ENCODE measurements at regions not wholly inside any gene's neighbourhood (a gene's known extent, or its start where the extent isn't known, plus 50 kb on each side); places are given as distances from the start of the nearest gene placed in this dataset.

DNA sequence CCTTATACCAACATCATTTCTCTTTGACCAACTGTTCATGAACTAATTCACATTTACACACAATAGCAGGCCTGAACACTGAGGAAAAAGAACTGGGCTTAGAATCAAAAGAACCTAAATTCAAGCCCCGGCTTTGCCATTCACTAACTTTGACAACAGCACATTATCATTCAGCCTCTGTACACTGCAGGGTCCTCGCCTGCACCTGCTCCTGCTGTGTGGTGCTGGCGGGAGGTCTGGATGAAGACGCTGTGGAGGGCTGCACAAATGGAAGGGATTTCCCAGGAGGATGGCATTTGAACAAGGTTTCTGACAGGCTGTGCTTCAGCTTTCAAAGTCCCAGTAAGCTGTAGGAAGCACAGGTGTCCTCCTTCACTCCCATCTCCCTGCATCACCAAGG lies 151.2 kb downstream of the ZDHHC21 start (continued):
- TF ChIP-seq, protein P1, sequence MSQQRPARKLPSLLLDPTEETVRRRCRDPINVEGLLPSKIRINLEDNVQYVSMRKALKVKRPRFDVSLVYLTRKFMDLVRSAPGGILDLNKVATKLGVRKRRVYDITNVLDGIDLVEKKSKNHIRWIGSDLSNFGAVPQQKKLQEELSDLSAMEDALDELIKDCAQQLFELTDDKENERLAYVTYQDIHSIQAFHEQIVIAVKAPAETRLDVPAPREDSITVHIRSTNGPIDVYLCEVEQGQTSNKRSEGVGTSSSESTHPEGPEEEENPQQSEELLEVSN (IDR thresholded peaks at IDR 0.05): peak; percentile 38; the same call in 1 of the 2 replicates
- TF ChIP-seq CHD2 (IDR thresholded peaks at IDR 0.05; ENCODE audit: low read length) (peak; percentile 42; the same call in 1 of the 2 replicates), PHF8 (conservative IDR thresholded peaks at IDR 0.05; ENCODE audit: low read depth, low read length) (no peak), NANOG (IDR thresholded peaks at IDR 0.05; ENCODE audit: insufficient read depth, low read depth, low read length, poor library complexity, severe bottlenecking) (no peak), POLR2AphosphoS5 (IDR thresholded peaks at IDR 0.05; ENCODE audit: low read depth, low read length) (0 out of 2 replicates have a peak, but pooled peaks have one; percentile 26)
